ENCODE measurements at regions not wholly inside any gene's neighbourhood (a gene's known extent, or its start where the extent isn't known, plus 50 kb on each side); places are given as distances from the start of the nearest gene placed in this dataset.

GRCh38 chr2:60070736-60071489 lies 482.5 kb downstream of the BCL11A start:
- in situ Hi-C loops (cut with HindIII; ENCODE audit: low pct_unique_long_range_greater_than_20kb, low sequenced_read_pairs): no loop called here
- DNase-seq (ENCODE audit: low read depth in 1 of 2, low spot score in 1 of 2): no peak
- TF ChIP-seq JUND (IDR thresholded peaks at IDR 0.05; ENCODE audit: low read depth): no peak

GRCh38 chr2:60070196-60070595 lies 483.3 kb downstream of the BCL11A start:
- in situ Hi-C loops (cut with HindIII; ENCODE audit: low pct_unique_long_range_greater_than_20kb, low sequenced_read_pairs): no loop called here
- no peak for TF ChIP-seq JUND (IDR thresholded peaks at IDR 0.05; ENCODE audit: low read depth)
- DNase-seq (ENCODE audit: low read depth in 1 of 2, low spot score in 1 of 2): no peak

DNA sequence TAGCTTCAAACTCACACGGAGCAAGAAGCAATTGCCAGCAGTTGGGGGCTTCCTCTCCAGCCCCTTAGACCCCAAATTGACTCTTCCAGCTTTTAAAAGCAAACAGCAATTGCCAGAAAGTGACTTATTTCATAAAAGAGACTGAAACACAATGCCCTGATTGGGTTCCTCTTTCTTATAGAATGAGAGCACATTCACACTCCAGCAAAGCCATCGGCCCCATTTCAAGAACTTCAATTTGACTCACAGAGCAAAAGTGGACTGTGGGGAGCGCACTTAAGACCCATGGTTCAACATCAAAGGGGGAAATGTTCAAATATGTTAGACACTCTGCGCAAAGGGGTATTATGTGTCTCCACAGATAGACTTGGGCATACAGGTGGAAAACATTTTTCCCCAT lies 484.7 kb downstream of the BCL11A start:
- no peak for TF ChIP-seq JUND (IDR thresholded peaks at IDR 0.05; ENCODE audit: low read depth)
- in situ Hi-C loops (cut with HindIII; ENCODE audit: low pct_unique_long_range_greater_than_20kb, low sequenced_read_pairs): no loop called here

DNA sequence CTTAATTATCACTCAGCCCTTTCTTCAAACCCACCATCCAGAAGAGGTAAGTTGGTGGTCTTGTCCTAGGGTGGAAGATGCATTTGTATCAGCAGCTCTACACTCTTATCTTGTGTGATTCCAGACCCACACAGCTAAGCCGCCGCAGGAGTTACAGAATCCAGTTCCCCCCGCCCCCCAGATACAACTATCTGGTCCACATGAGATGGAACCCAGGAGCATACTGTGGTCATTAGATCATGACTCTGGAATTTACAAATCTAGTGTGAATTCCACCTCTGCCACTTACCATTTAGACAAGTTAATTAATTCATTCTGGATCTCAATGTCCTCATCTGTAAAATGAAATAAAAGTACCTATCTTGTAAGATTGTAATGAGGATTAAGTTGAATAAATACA lies 486.4 kb downstream of the BCL11A start:
- in situ Hi-C loops (cut with HindIII; ENCODE audit: low pct_unique_long_range_greater_than_20kb, low sequenced_read_pairs): no loop called here
- no peak for TF ChIP-seq JUND (IDR thresholded peaks at IDR 0.05; ENCODE audit: low read depth)
- DNase-seq (ENCODE audit: low read depth in 1 of 2, low spot score in 1 of 2): no peak

More for the DNA sequence above, 484.7 kb downstream of the BCL11A start:
- DNase-seq (ENCODE audit: low read depth in 1 of 2, low spot score in 1 of 2): no peak

GRCh38 chr2:60066096-60066839 lies 487.2 kb downstream of the BCL11A start:
- DNase-seq (ENCODE audit: low read depth in 1 of 2, low spot score in 1 of 2): no peak
- in situ Hi-C loops (cut with HindIII; ENCODE audit: low pct_unique_long_range_greater_than_20kb, low sequenced_read_pairs): no loop called here
- no peak for TF ChIP-seq JUND (IDR thresholded peaks at IDR 0.05; ENCODE audit: low read depth)

- DNase-seq (ENCODE audit: low read depth in 1 of 2, low spot score in 1 of 2): no peak
- in situ Hi-C loops (cut with HindIII; ENCODE audit: low pct_unique_long_range_greater_than_20kb, low sequenced_read_pairs): no loop called here
- TF ChIP-seq JUND (IDR thresholded peaks at IDR 0.05; ENCODE audit: low read depth): no peak
Measured at GRCh38 chr2:60064687-60065389, 488.6 kb downstream of the BCL11A start.

DNA sequence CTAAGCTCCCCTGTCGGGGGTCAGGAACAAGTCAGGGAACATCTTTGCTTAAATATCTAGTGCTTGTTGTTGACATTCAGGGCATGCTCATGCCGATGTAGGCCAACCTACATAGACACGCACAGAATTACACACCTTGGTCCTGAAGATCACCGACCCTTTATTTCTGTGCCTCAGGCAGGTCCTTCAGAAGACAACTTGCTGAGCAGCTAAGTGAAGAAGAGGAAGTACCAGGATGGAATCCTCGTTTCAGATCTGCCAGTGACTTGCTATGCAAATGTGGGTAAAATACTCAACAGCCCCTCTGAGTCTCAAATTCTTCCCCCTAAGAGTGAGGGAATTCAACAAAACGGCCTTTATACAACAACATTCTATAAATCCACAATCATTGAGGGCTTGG lies 494.7 kb downstream of the BCL11A start:
- in situ Hi-C loops (cut with HindIII; ENCODE audit: low pct_unique_long_range_greater_than_20kb, low sequenced_read_pairs): no loop called here
- no peak for TF ChIP-seq JUND (IDR thresholded peaks at IDR 0.05; ENCODE audit: low read depth)
- DNase-seq (ENCODE audit: low read depth in 1 of 2, low spot score in 1 of 2): no peak

- no peak for DNase-seq (ENCODE audit: low read depth in 1 of 2, low spot score in 1 of 2)
- no peak for TF ChIP-seq JUND (IDR thresholded peaks at IDR 0.05; ENCODE audit: low read depth)
- in situ Hi-C loops (cut with HindIII; ENCODE audit: low pct_unique_long_range_greater_than_20kb, low sequenced_read_pairs): no loop called here
Measured at GRCh38 chr2:60054571-60055340, 498.7 kb downstream of the BCL11A start.

GRCh38 chr2:60053791-60054190 lies 499.7 kb downstream of the BCL11A start:
- TF ChIP-seq JUND (IDR thresholded peaks at IDR 0.05; ENCODE audit: low read depth): no peak
- in situ Hi-C loops (cut with HindIII; ENCODE audit: low pct_unique_long_range_greater_than_20kb, low sequenced_read_pairs): no loop called here
- no peak for DNase-seq (ENCODE audit: low read depth in 1 of 2, low spot score in 1 of 2)

DNA sequence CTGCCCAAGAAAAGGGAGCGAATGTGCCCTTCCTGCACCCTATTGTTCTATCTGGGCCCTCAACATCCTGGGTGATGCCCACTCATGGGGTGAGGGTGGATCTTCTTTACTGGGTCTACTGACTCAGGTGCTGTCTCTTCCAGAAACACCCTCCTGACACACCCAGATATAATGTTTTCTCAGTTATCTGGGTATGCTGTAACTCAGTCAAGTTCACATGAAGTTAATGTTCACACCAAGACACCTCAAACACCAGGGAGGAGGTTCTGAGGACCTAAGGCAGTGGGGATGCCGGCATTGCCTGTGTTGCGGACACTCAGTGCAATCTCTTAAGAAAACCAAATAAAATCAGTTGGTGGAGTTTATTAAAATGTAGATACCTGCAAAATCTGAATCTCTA lies 500.9 kb downstream of the BCL11A start:
- TF ChIP-seq JUND (IDR thresholded peaks at IDR 0.05; ENCODE audit: low read depth): no peak
- no peak for DNase-seq (ENCODE audit: low read depth in 1 of 2, low spot score in 1 of 2)
- in situ Hi-C loops (cut with HindIII; ENCODE audit: low pct_unique_long_range_greater_than_20kb, low sequenced_read_pairs): no loop called here

- TF ChIP-seq JUND (IDR thresholded peaks at IDR 0.05; ENCODE audit: low read depth): no peak
Measured at GRCh38 chr2:60051991-60052390, 501.5 kb downstream of the BCL11A start.

GRCh38 chr2:60047944-60048525 lies 505.4 kb downstream of the BCL11A start:
- no peak for TF ChIP-seq JUND (IDR thresholded peaks at IDR 0.05; ENCODE audit: low read depth)
- in situ Hi-C loops (cut with HindIII; ENCODE audit: low pct_unique_long_range_greater_than_20kb, low sequenced_read_pairs): no loop called here
- no peak for DNase-seq (ENCODE audit: low read depth in 1 of 2, low spot score in 1 of 2)

More at GRCh38 chr2:60051991-60052390, 501.5 kb downstream of the BCL11A start:
- DNase-seq (ENCODE audit: low read depth in 1 of 2, low spot score in 1 of 2): no peak
- in situ Hi-C loops (cut with HindIII; ENCODE audit: low pct_unique_long_range_greater_than_20kb, low sequenced_read_pairs): no loop called here
